ENCODE measurements at regions not wholly inside any gene's neighbourhood (a gene's known extent, or its start where the extent isn't known, plus 50 kb on each side); places are given as distances from the start of the nearest gene placed in this dataset.

DNA sequence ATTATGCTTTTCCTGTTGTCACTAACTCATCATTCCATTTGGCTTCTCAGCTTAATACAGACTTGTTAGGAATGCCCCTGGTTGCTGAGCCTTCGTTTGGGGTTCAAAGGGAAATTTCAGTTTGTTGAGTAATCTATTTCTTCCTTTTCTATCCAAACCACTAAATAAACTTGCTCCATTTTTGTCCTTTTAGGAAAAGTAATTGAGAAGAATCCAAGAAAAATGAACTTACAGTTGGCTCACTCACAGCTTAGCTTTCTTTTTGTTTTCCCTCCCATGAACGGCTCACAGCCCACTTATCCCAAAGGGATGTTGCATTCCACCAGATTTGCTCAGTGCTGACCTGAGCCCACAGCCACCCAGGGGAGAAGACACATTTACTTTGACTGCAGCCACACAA lies 73.9 kb downstream of the SOX11 start:
- Histone ChIP-seq H3K4me1 (ENCODE audit: insufficient read depth, low read length) (no peaks in the 10 kb centered on the region), H3K27ac (ENCODE audit: extremely low read length, insufficient read depth, low read length) (no peak overlapping the region), H3K4me2 (ENCODE audit: low read depth, low read length) (no peak overlapping the region), H3K27me3 (ENCODE audit: control insufficient read depth in 1 of 2, insufficient read depth in 2 of 2, low read length in 2 of 2) (no peaks in the 10 kb centered on the region), H3K36me3 (replicated peaks in 1 of 2; ENCODE audit: control insufficient read depth in 1 of 2, insufficient read depth in 2 of 2, low read length in 2 of 2) (no peaks in the 10 kb centered on the region), H3K4me3 (replicated peaks in 1 of 3; ENCODE audit: insufficient read depth in 1 of 3, low read depth in 2 of 3, low read length in 3 of 3) (no peak overlapping the region), H3K79me2 (ENCODE audit: insufficient read depth, low read length) (no peaks in the 10 kb centered on the region), H2AFZ (ENCODE audit: low read length) (no peak overlapping the region), H4K20me1 (ENCODE audit: insufficient read depth, low read length) (no peaks in the 10 kb centered on the region), H3K9ac (ENCODE audit: insufficient read depth, low read depth, low read length) (no peak overlapping the region), H3K9me3 (ENCODE audit: low read length) (peaks cover 28% of the 10 kb centered on the region)
- FAIRE-seq: no peak
- 0% methylated on average over 2 of the region's 2 CpGs for WGBS (ENCODE audit: low lambda C conversion rate)
- DNase-seq (ENCODE audit: low spot score): no peak
- in situ Hi-C loops (cut with HindIII; ENCODE audit: extremely low pct_ligation_motif_present, low pct_unique_long_range_greater_than_20kb): no loop called here
- ChIA-PET POLR2A (no interaction called here), CTCF (ENCODE audit: low intra/inter-chr PET ratio, low total read pairs) (no interaction called here)
- BruUV-seq (replicated peaks): no TSS peak
- intact Hi-C loops (cut with micrococcal nuclease; ENCODE audit: unreplicated experiment): no loop called here
- no peak for ATAC-seq
- TF ChIP-seq ZNF225 (CRISPR knock-in tag; IDR thresholded peaks at IDR 0.05): no peak
- no peak for TF ChIP-seq RXRB (CRISPR knock-in tag; IDR thresholded peaks at IDR 0.05; ENCODE audit: borderline replicate concordance)
- TF ChIP-seq TCF7 (IDR thresholded peaks at IDR 0.05; ENCODE audit: low read depth): no peak
- no peak for TF ChIP-seq ZNF3 (CRISPR knock-in tag; IDR thresholded peaks at IDR 0.05)
- TF ChIP-seq, protein P1, sequence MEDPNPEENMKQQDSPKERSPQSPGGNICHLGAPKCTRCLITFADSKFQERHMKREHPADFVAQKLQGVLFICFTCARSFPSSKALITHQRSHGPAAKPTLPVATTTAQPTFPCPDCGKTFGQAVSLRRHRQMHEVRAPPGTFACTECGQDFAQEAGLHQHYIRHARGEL (CRISPR knock-in tag; IDR thresholded peaks at IDR 0.05): no peak
- no peak for TF ChIP-seq ZNF749 (CRISPR knock-in tag; IDR thresholded peaks at IDR 0.05; ENCODE audit: borderline replicate concordance)
- TF ChIP-seq ZKSCAN8 (CRISPR knock-in tag; IDR thresholded peaks at IDR 0.05; ENCODE audit: borderline replicate concordance): no peak
- TF ChIP-seq, protein P2, sequence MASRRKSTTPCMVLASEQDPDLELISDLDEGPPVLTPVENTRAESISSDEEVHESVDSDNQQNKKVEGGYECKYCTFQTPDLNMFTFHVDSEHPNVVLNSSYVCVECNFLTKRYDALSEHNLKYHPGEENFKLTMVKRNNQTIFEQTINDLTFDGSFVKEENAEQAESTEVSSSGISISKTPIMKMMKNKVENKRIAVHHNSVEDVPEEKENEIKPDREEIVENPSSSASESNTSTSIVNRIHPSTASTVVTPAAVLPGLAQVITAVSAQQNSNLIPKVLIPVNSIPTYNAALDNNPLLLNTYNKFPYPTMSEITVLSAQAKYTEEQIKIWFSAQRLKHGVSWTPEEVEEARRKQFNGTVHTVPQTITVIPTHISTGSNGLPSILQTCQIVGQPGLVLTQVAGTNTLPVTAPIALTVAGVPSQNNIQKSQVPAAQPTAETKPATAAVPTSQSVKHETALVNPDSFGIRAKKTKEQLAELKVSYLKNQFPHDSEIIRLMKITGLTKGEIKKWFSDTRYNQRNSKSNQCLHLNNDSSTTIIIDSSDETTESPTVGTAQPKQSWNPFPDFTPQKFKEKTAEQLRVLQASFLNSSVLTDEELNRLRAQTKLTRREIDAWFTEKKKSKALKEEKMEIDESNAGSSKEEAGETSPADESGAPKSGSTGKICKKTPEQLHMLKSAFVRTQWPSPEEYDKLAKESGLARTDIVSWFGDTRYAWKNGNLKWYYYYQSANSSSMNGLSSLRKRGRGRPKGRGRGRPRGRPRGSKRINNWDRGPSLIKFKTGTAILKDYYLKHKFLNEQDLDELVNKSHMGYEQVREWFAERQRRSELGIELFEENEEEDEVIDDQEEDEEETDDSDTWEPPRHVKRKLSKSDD (CRISPR knock-in tag; IDR thresholded peaks at IDR 0.05; ENCODE audit: low read depth): no peak
- TF ChIP-seq, protein P3, sequence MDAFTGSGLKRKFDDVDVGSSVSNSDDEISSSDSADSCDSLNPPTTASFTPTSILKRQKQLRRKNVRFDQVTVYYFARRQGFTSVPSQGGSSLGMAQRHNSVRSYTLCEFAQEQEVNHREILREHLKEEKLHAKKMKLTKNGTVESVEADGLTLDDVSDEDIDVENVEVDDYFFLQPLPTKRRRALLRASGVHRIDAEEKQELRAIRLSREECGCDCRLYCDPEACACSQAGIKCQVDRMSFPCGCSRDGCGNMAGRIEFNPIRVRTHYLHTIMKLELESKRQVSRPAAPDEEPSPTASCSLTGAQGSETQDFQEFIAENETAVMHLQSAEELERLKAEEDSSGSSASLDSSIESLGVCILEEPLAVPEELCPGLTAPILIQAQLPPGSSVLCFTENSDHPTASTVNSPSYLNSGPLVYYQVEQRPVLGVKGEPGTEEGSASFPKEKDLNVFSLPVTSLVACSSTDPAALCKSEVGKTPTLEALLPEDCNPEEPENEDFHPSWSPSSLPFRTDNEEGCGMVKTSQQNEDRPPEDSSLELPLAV (CRISPR knock-in tag; conservative IDR thresholded peaks at IDR 0.05; ENCODE audit: low read depth): no peak
- TF ChIP-seq ZSCAN25 (CRISPR knock-in tag; IDR thresholded peaks at IDR 0.05): no peak
- no peak for TF ChIP-seq ERF (CRISPR knock-in tag; IDR thresholded peaks at IDR 0.05)
- no peak for TF ChIP-seq ZNF550 (CRISPR knock-in tag; IDR thresholded peaks at IDR 0.05; ENCODE audit: borderline replicate concordance)
- no peak for TF ChIP-seq ZNF546 (CRISPR knock-in tag; conservative IDR thresholded peaks at IDR 0.05)
- no peak for TF ChIP-seq ZNF766 (CRISPR knock-in tag; IDR thresholded peaks at IDR 0.05; ENCODE audit: borderline replicate concordance)
- TF ChIP-seq ZEB1 (IDR thresholded peaks at IDR 0.05; ENCODE audit: insufficient replicate concordance, low read depth): no peak
- TF ChIP-seq, protein P4, sequence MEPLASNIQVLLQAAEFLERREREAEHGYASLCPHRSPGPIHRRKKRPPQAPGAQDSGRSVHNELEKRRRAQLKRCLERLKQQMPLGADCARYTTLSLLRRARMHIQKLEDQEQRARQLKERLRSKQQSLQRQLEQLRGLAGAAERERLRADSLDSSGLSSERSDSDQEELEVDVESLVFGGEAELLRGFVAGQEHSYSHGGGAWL (CRISPR knock-in tag; IDR thresholded peaks at IDR 0.05): no peak
- no peak for TF ChIP-seq ZNF430 (CRISPR knock-in tag; IDR thresholded peaks at IDR 0.05)
- TF ChIP-seq ZNF232 (CRISPR knock-in tag; IDR thresholded peaks at IDR 0.05; ENCODE audit: borderline replicate concordance): no peak
- no peak for TF ChIP-seq ZNF382 (CRISPR knock-in tag; IDR thresholded peaks at IDR 0.05; ENCODE audit: borderline replicate concordance)
- TF ChIP-seq, protein P5, sequence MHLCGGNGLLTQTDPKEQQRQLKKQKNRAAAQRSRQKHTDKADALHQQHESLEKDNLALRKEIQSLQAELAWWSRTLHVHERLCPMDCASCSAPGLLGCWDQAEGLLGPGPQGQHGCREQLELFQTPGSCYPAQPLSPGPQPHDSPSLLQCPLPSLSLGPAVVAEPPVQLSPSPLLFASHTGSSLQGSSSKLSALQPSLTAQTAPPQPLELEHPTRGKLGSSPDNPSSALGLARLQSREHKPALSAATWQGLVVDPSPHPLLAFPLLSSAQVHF (CRISPR knock-in tag; IDR thresholded peaks at IDR 0.05): no peak

All from HepG2 (cell line).